ENCODE measurements at regions not wholly inside any gene's neighbourhood (a gene's known extent, or its start where the extent isn't known, plus 50 kb on each side); places are given as distances from the start of the nearest gene placed in this dataset.

- TF ChIP-seq POLR2AphosphoS5 (IDR thresholded peaks at IDR 0.05; ENCODE audit: low read depth), result no peak
- TF ChIP-seq CTCF (conservative IDR thresholded peaks at IDR 0.05; ENCODE audit: low read depth in 2 of 2), result no peak
Observed at GRCh38 chr9:36729906-36730305, 157.2 kb downstream of the MELK start.

Measured in GM23338 (cell line).